Endothelial cell of umbilical vein (primary cell): ENCODE measurements at regions not wholly inside any gene's neighbourhood (a gene's known extent, or its start where the extent isn't known, plus 50 kb on each side); places are given as distances from the start of the nearest gene placed in this dataset.

ENCODE experiments used
- BruUV-seq: library from RNA; stranded (reverse); fragments of 400-500 nt; replicated peaks from 2 replicates; lab custom pipeline; 2021; lab: Mats Ljungman, UMichigan
- CTCF ChIA-PET: fragments of 300-600, 350-600 bp; sonication (Branson Sonifier 250); formaldehyde crosslinking; loops from one replicate; lab custom pipeline; 2021; ENCODE audit warnings: antibody characterized with exemption, inconsistent platforms; lab: Charles Lee
- POLR2A ChIA-PET: fragments of 300-600, 350-600 bp; sonication (Branson Sonifier 250); formaldehyde crosslinking; loops from one replicate; lab custom pipeline; 2021; ENCODE audit warnings: antibody characterized with exemption, inconsistent platforms; lab: Charles Lee
- DNase-seq: peaks from one replicate; pipeline ENCODE4 v3.0.0-alpha.2; 2011; ENCODE audit warnings: low read depth, low spot score
- FAIRE-seq: peaks from 2 replicates; lab custom pipeline; 2011; peaks lifted over from hg19 to GRCh38; lab: Jason Lieb, UNC
- H2AFZ ChIP-seq: 2 replicates; pipeline ENCODE4 v1.6.0; 2012; ENCODE audit warnings: low read depth, low read length, control low read depth, inconsistent platforms
- H3K27ac ChIP-seq: 2 replicates; pipeline ENCODE4 v1.5.1; 2011; ENCODE audit warnings: low read depth, mild to moderate bottlenecking, control low read depth, low read length, moderate library complexity; ENCODE audit not compliant: insufficient read depth
- H3K27me3 ChIP-seq, 2 experiments: 2 replicates each; pipeline versions ENCODE4 v1.6.0 to v1.6.1; 2011; ENCODE audit warnings: low read length in 2 of 2, mixed read lengths in 1 of 2; ENCODE audit not compliant: control insufficient read depth in 2 of 2, insufficient read depth in 2 of 2
- H3K36me3 ChIP-seq, 2 experiments: 2 replicates in 1 of 2; 3 replicates in 1 of 2; pipeline ENCODE4 v1.5.1; 2011; ENCODE audit warnings: low read length in 2 of 2, mild to moderate bottlenecking in 1 of 2, moderate library complexity in 1 of 2; ENCODE audit not compliant: control insufficient read depth in 2 of 2, insufficient read depth in 2 of 2; ENCODE audit errors: extremely low read depth in 1 of 2
- H3K4me1 ChIP-seq: 3 replicates; pipeline ENCODE4 v1.5.1; 2011; ENCODE audit warnings: mild to moderate bottlenecking, low read length; ENCODE audit not compliant: control insufficient read depth, insufficient read depth; ENCODE audit errors: extremely low read depth
- H3K4me2 ChIP-seq: 2 replicates; pipeline ENCODE4 v1.6.1; 2011; ENCODE audit warnings: low read length, control low read depth, mixed read lengths; ENCODE audit not compliant: insufficient read depth
- H3K4me3 ChIP-seq, 3 experiments: fragments of 200-600 bp in 1 of 3; sonication (generic), shearing (Covaris generic) in 1 of 3; replicated peaks in 1 of 3; 2 replicates each; pipeline ENCODE4 v1.5.1; 2011 to 2016; ENCODE audit warnings: control low read depth in 3 of 3, low read length in 3 of 3, mild to moderate bottlenecking in 2 of 3, inconsistent platforms in 1 of 3, low read depth in 1 of 3, moderate library complexity in 1 of 3; ENCODE audit not compliant: insufficient read depth in 1 of 3
- H3K79me2 ChIP-seq: 2 replicates; pipeline ENCODE4 v1.6.0; 2012; ENCODE audit warnings: low read length, inconsistent platforms; ENCODE audit not compliant: control insufficient read depth, insufficient read depth
- H3K9ac ChIP-seq: replicated peaks from 2 replicates; pipeline ENCODE3; 2011; ENCODE audit warnings: low read length, control low read depth; ENCODE audit not compliant: insufficient read depth; ENCODE audit errors: extremely low read depth
- H3K9me1 ChIP-seq: replicated peaks from 3 replicates; pipeline ENCODE4 v1.6.0; 2011; ENCODE audit warnings: mild to moderate bottlenecking, low read length; ENCODE audit not compliant: control insufficient read depth, insufficient read depth; ENCODE audit errors: extremely low read depth
- H3K9me3 ChIP-seq: replicated peaks from 2 replicates; pipeline ENCODE4 v1.5.1; 2012; ENCODE audit warnings: low read length, inconsistent platforms; ENCODE audit not compliant: control insufficient read depth, insufficient read depth
- H4K20me1 ChIP-seq: replicated peaks from 2 replicates; pipeline ENCODE3; 2011; ENCODE audit warnings: mild to moderate bottlenecking, low read length; ENCODE audit not compliant: control insufficient read depth, insufficient read depth; ENCODE audit errors: extremely low read depth
- CTCF ChIP-seq, 2 donors: IDR thresholded peaks; 1 replicate in 1 of 2; 2 replicates in 1 of 2; pipeline ENCODE4 v1.5.1; 2011; ENCODE audit warnings: low read length in 2 of 2, mild to moderate bottlenecking in 2 of 2, moderate library complexity in 2 of 2, control low read depth in 1 of 2, inconsistent platforms in 1 of 2, low read depth in 1 of 2; ENCODE audit not compliant: insufficient read depth in 1 of 2; ENCODE audit errors: extremely low read depth in 1 of 2
- EZH2 ChIP-seq: IDR thresholded peaks from 2 replicates; pipeline ENCODE4 v1.6.1; 2012; ENCODE audit warnings: borderline replicate concordance, low read depth, mild to moderate bottlenecking, moderate library complexity, low read length, inconsistent platforms; ENCODE audit not compliant: severe bottlenecking
- FOS ChIP-seq: IDR thresholded peaks from 2 replicates; pipeline ENCODE4 v1.6.1; 2011; ENCODE audit warnings: mild to moderate bottlenecking, low read length, moderate library complexity, borderline replicate concordance; ENCODE audit not compliant: insufficient read depth
- GATA2 ChIP-seq: IDR thresholded peaks from 2 replicates; pipeline ENCODE4 v1.7.0; 2011; ENCODE audit warnings: low read depth, mild to moderate bottlenecking, moderate library complexity, mixed read lengths, low read length; ENCODE audit not compliant: insufficient read length, insufficient read depth
- JUN ChIP-seq: IDR thresholded peaks from 2 replicates; pipeline ENCODE4 v1.6.1; 2011; ENCODE audit warnings: borderline replicate concordance, low read depth; ENCODE audit not compliant: insufficient read length, insufficient read depth
- MAX ChIP-seq: IDR thresholded peaks from 2 replicates; pipeline ENCODE4 v1.6.1; 2011; ENCODE audit not compliant: insufficient read depth, insufficient read length
- MYC ChIP-seq: IDR thresholded peaks from one replicate; pipeline ENCODE4 v1.6.1; 2011; ENCODE audit warnings: mild to moderate bottlenecking, low read depth, low read length
- POLR2A ChIP-seq: IDR thresholded peaks from 2 replicates; pipeline ENCODE4 v1.6.1; 2012; ENCODE audit warnings: low read depth, mild to moderate bottlenecking, control low read depth, low read length
- POLR2AphosphoS5 ChIP-seq: IDR thresholded peaks from 2 replicates; pipeline ENCODE4 v1.6.1; 2012; ENCODE audit warnings: low read depth, mild to moderate bottlenecking, control low read depth, low read length, moderate library complexity; ENCODE audit not compliant: insufficient read depth
- dilution Hi-C: fragments of 300-500 bp; cut with MboI; formaldehyde crosslinking; loops from one replicate; pipeline ENCODE4 v1.15.0; 2019; ENCODE audit warnings: low sequenced_read_pairs; ENCODE audit not compliant: extremely low pct_ligation_motif_present
- intact Hi-C: fragments of 100-400 bp; cut with micrococcal nuclease; formaldehyde crosslinking; loops from one replicate; pipeline ENCODE4 v1.10.0; 2022

- Histone ChIP-seq H3K4me2 (no peak overlapping the region), H3K79me2 (no peaks in the 10 kb centered on the region), H3K27me3 (no peaks in the 10 kb centered on the region), H3K4me3 (no peak overlapping the region), H3K9ac (no peak overlapping the region), H4K20me1 (no peaks in the 10 kb centered on the region), H3K9me1 (no peaks in the 10 kb centered on the region), H3K4me1 (no peaks in the 10 kb centered on the region), H2AFZ (no peak overlapping the region), H3K27ac (no peak overlapping the region), H3K9me3 (no peaks in the 10 kb centered on the region), H3K36me3 (no peaks in the 10 kb centered on the region)
- intact Hi-C loops = no loop called here
- dilution Hi-C loops = no loop called here
- BruUV-seq = no TSS peak
- no peak for FAIRE-seq
- CTCF ChIA-PET = no interaction called here
- no peak for DNase-seq
- TF ChIP-seq CTCF (IDR thresholded peaks at IDR 0.05; ENCODE audit: extremely low read depth in 1 of 2, insufficient read depth in 1 of 2, low read depth in 1 of 2, low read length in 2 of 2) (no peak), JUN (no peak), POLR2A (no peak), FOS (no peak), EZH2 (no peak), MAX (no peak), MYC (no peak), GATA2 (no peak), POLR2AphosphoS5 (no peak)
- POLR2A ChIA-PET = no interaction called here
Observed at GRCh38 chr2:221689140-221689539, 117.0 kb upstream of the EPHA4 start.
